Naive B cell (primary cell): ENCODE measurements at regions not wholly inside any gene's neighbourhood (a gene's known extent, or its start where the extent isn't known, plus 50 kb on each side); places are given as distances from the start of the nearest gene placed in this dataset.
A peak's percentile ranks its signal among the peaks of the same experiment; 100 is the strongest.

Experiments
- ATAC-seq, 2 donors: fragments of 150-1000 bp; cut with Tn5 transposase; 2 replicates each; pipeline ENCODE4 v1.10.0; 2021; ENCODE audit warnings: low read depth in 2 of 2, mild to moderate bottlenecking in 2 of 2, moderate library complexity in 2 of 2
- DNase-seq: peaks from one replicate; pipeline ENCODE4 v3.0.0; 2022
- H3K27ac Mint-ChIP-seq, 6 donors: one replicate each; pipeline ENCODE4 v1.8.0; 2020 to 2022; ENCODE audit warnings: mild to moderate bottlenecking in 6 of 6, mixed read lengths in 6 of 6, moderate library complexity in 5 of 6, inconsistent platforms in 2 of 6
- H3K27me3 Mint-ChIP-seq, 3 donors: one replicate each; pipeline ENCODE4 v1.8.0; 2021 to 2022; ENCODE audit warnings: mixed read lengths in 3 of 3, mild to moderate bottlenecking in 1 of 3
- H3K36me3 Mint-ChIP-seq, 2 donors: one replicate each; pipeline ENCODE4 v1.8.0; 2020 to 2022; ENCODE audit warnings: mixed read lengths in 2 of 2, inconsistent platforms in 1 of 2, mild to moderate bottlenecking in 1 of 2
- H3K4me1 Mint-ChIP-seq, 3 donors: one replicate each; pipeline ENCODE4 v1.8.0; 2020 to 2022; ENCODE audit warnings: mixed read lengths in 3 of 3, inconsistent platforms in 1 of 3, mild to moderate bottlenecking in 1 of 3, moderate library complexity in 1 of 3
- H3K4me3 Mint-ChIP-seq, 8 donors: one replicate each; pipeline ENCODE4 v1.8.0; 2020 to 2022; ENCODE audit warnings: mild to moderate bottlenecking in 8 of 8, mixed read lengths in 8 of 8, moderate library complexity in 8 of 8, inconsistent platforms in 2 of 8
- H3K9me3 Mint-ChIP-seq, 7 donors: one replicate each; pipeline ENCODE4 v1.8.0; 2020 to 2022; ENCODE audit warnings: mixed read lengths in 7 of 7, mild to moderate bottlenecking in 5 of 7, inconsistent platforms in 2 of 7, moderate library complexity in 1 of 7

- peaks cover 0 to 6% (median 2%) of the 10 kb centered on the region in 7 donors for H3K9me3 Mint-ChIP-seq
- no peaks in the 10 kb centered on the region for H3K27me3 Mint-ChIP-seq
- peaks cover 26 to 33% (median 32%) of the 10 kb centered on the region in 3 donors for H3K4me1 Mint-ChIP-seq
- ATAC-seq (peak; percentile 67 to 76), DNase-seq (peak; percentile 29)
- peak overlapping the region in 4 of 8 donors; percentile 0 to 69 (median 32) for H3K4me3 Mint-ChIP-seq
- peak overlapping the region in 2 of 6 donors; percentile 31 to 71 for H3K27ac Mint-ChIP-seq
- peaks cover 0 to 8% of the 10 kb centered on the region in 2 donors for H3K36me3 Mint-ChIP-seq
These were observed 390.1 kb upstream of the TRIB2 start for GRCh38 chr2:12326449-12327190.

GRCh38 chr2:12330916-12331315, 385.8 kb upstream of the TRIB2 start:
- H3K36me3 Mint-ChIP-seq, result peaks cover 0 to 8% of the 10 kb centered on the region in 2 donors
- H3K4me3 Mint-ChIP-seq, result no peak overlapping the region
- H3K27me3 Mint-ChIP-seq, result no peaks in the 10 kb centered on the region
- DNase-seq (no peak), ATAC-seq (no peak)
- H3K27ac Mint-ChIP-seq, result no peak overlapping the region
- peaks cover 25 to 28% (median 28%) of the 10 kb centered on the region in 3 donors for H3K4me1 Mint-ChIP-seq
- H3K9me3 Mint-ChIP-seq, result peaks cover 0 to 8% (median 0%) of the 10 kb centered on the region in 7 donors

GRCh38 chr2:12331698-12332097, 385.0 kb upstream of the TRIB2 start:
- DNase-seq, result no peak
- no peak overlapping the region for H3K4me3 Mint-ChIP-seq
- ATAC-seq, result no peak
- no peak overlapping the region for H3K27ac Mint-ChIP-seq
- peaks cover 0 to 8% of the 10 kb centered on the region in 2 donors for H3K36me3 Mint-ChIP-seq
- H3K4me1 Mint-ChIP-seq, result peaks cover 17 to 20% (median 20%) of the 10 kb centered on the region in 3 donors
- H3K27me3 Mint-ChIP-seq, result no peaks in the 10 kb centered on the region
- H3K9me3 Mint-ChIP-seq, result peaks cover 0 to 8% (median 0%) of the 10 kb centered on the region in 7 donors

- ATAC-seq, result no peak
- H3K4me3 Mint-ChIP-seq, result no peak overlapping the region
- H3K36me3 Mint-ChIP-seq, result peaks cover 0 to 4% of the 10 kb centered on the region in 2 donors
- no peak overlapping the region for H3K27ac Mint-ChIP-seq
- H3K9me3 Mint-ChIP-seq, result peaks cover 0 to 6% (median 3%) of the 10 kb centered on the region in 7 donors
- H3K27me3 Mint-ChIP-seq, result no peaks in the 10 kb centered on the region
- peaks cover 8 to 11% (median 8%) of the 10 kb centered on the region in 3 donors for H3K4me1 Mint-ChIP-seq
- no peak for DNase-seq
These were observed 383.4 kb upstream of the TRIB2 start for GRCh38 chr2:12333293-12333692.

- H3K36me3 Mint-ChIP-seq, result no peaks in the 10 kb centered on the region
- H3K9me3 Mint-ChIP-seq, result peaks cover 0 to 4% (median 2%) of the 10 kb centered on the region in 7 donors
- peak overlapping the region in 1 of 8 donors; percentile 17 for H3K4me3 Mint-ChIP-seq
- H3K27ac Mint-ChIP-seq, result no peak overlapping the region
- peaks cover 4 to 8% (median 8%) of the 10 kb centered on the region in 3 donors for H3K4me1 Mint-ChIP-seq
- ATAC-seq, result no peak
- no peak for DNase-seq
- H3K27me3 Mint-ChIP-seq, result no peaks in the 10 kb centered on the region
These were observed 382.2 kb upstream of the TRIB2 start for GRCh38 chr2:12334412-12334966.

- Mint-ChIP-seq H3K27me3 (no peaks in the 10 kb centered on the region), H3K27ac (no peak overlapping the region), H3K4me3 (no peak overlapping the region), H3K4me1 (peaks cover 4 to 8% (median 8%) of the 10 kb centered on the region in 3 donors), H3K36me3 (no peaks in the 10 kb centered on the region), H3K9me3 (peaks cover 0 to 4% (median 2%) of the 10 kb centered on the region in 7 donors)
- ATAC-seq (no peak), DNase-seq (no peak)
These were observed 381.6 kb upstream of the TRIB2 start for GRCh38 chr2:12335131-12335530.

GRCh38 chr2:12335995-12336394, 380.7 kb upstream of the TRIB2 start:
- Mint-ChIP-seq H3K27me3 (no peaks in the 10 kb centered on the region), H3K36me3 (no peaks in the 10 kb centered on the region), H3K4me3 (no peak overlapping the region), H3K9me3 (peaks cover 0 to 4% (median 2%) of the 10 kb centered on the region in 7 donors), H3K4me1 (peaks cover 4 to 8% (median 8%) of the 10 kb centered on the region in 3 donors), H3K27ac (no peak overlapping the region)
- DNase-seq (no peak), ATAC-seq (no peak)

GRCh38 chr2:12338946-12339697, 377.6 kb upstream of the TRIB2 start:
- Mint-ChIP-seq H3K4me1 (peaks cover 8 to 14% (median 8%) of the 10 kb centered on the region in 3 donors), H3K9me3 (peaks cover 0 to 6% (median 2%) of the 10 kb centered on the region in 7 donors), H3K27ac (no peak overlapping the region), H3K27me3 (no peaks in the 10 kb centered on the region), H3K4me3 (no peak overlapping the region), H3K36me3 (no peaks in the 10 kb centered on the region)
- no peak for DNase-seq
- ATAC-seq, result no peak

- peaks cover 0 to 8% of the 10 kb centered on the region in 2 donors for H3K36me3 Mint-ChIP-seq
- ATAC-seq (no peak), DNase-seq (no peak)
- H3K9me3 Mint-ChIP-seq, result peaks cover 0 to 10% (median 4%) of the 10 kb centered on the region in 7 donors
- H3K27ac Mint-ChIP-seq, result no peak overlapping the region
- peaks cover 0 to 10% (median 4%) of the 10 kb centered on the region in 3 donors for H3K4me1 Mint-ChIP-seq
- H3K27me3 Mint-ChIP-seq, result no peaks in the 10 kb centered on the region
- no peak overlapping the region for H3K4me3 Mint-ChIP-seq
These were observed 376.6 kb upstream of the TRIB2 start for GRCh38 chr2:12340164-12340563.

- H3K9me3 Mint-ChIP-seq, result peaks cover 0 to 11% (median 4%) of the 10 kb centered on the region in 7 donors
- DNase-seq (no peak), ATAC-seq (no peak)
- H3K27me3 Mint-ChIP-seq, result no peaks in the 10 kb centered on the region
- H3K36me3 Mint-ChIP-seq, result peaks cover 0 to 10% of the 10 kb centered on the region in 2 donors
- H3K4me3 Mint-ChIP-seq, result no peak overlapping the region
- H3K27ac Mint-ChIP-seq, result peak overlapping the region in 1 of 6 donors; percentile 35
- H3K4me1 Mint-ChIP-seq, result peaks cover 0 to 10% (median 4%) of the 10 kb centered on the region in 3 donors
These were observed 375.5 kb upstream of the TRIB2 start for GRCh38 chr2:12341215-12341614.

- H3K9me3 Mint-ChIP-seq, result peaks cover 0 to 11% (median 4%) of the 10 kb centered on the region in 7 donors
- peak overlapping the region in 1 of 6 donors; percentile 67 for H3K27ac Mint-ChIP-seq
- no peaks in the 10 kb centered on the region for H3K27me3 Mint-ChIP-seq
- no peak for DNase-seq
- peaks cover 0 to 10% of the 10 kb centered on the region in 2 donors for H3K36me3 Mint-ChIP-seq
- peaks cover 0 to 10% (median 4%) of the 10 kb centered on the region in 3 donors for H3K4me1 Mint-ChIP-seq
- no peak for ATAC-seq
- no peak overlapping the region for H3K4me3 Mint-ChIP-seq
These were observed 374.8 kb upstream of the TRIB2 start for GRCh38 chr2:12341920-12342319.

GRCh38 chr2:12343141-12343540, 373.6 kb upstream of the TRIB2 start:
- Mint-ChIP-seq H3K4me3 (no peak overlapping the region), H3K27me3 (no peaks in the 10 kb centered on the region)

GRCh38 chr2:12347066-12347493, 369.7 kb upstream of the TRIB2 start:
- peaks cover 0 to 10% of the 10 kb centered on the region in 2 donors for H3K36me3 Mint-ChIP-seq
- peaks cover 0 to 11% (median 4%) of the 10 kb centered on the region in 3 donors for H3K4me1 Mint-ChIP-seq
- H3K4me3 Mint-ChIP-seq, result no peak overlapping the region
- no peak overlapping the region for H3K27ac Mint-ChIP-seq
- ATAC-seq (no peak), DNase-seq (no peak)
- no peaks in the 10 kb centered on the region for H3K27me3 Mint-ChIP-seq
- H3K9me3 Mint-ChIP-seq, result peaks cover 0 to 7% (median 4%) of the 10 kb centered on the region in 7 donors

More at GRCh38 chr2:12343141-12343540, 373.6 kb upstream of the TRIB2 start:
- no peak overlapping the region for H3K27ac Mint-ChIP-seq
- peaks cover 0 to 10% of the 10 kb centered on the region in 2 donors for H3K36me3 Mint-ChIP-seq
- H3K4me1 Mint-ChIP-seq, result peaks cover 0 to 10% (median 4%) of the 10 kb centered on the region in 3 donors
- H3K9me3 Mint-ChIP-seq, result peaks cover 0 to 7% (median 4%) of the 10 kb centered on the region in 7 donors
- DNase-seq (no peak), ATAC-seq (no peak)
